Fibroblast of lung (primary cell): ENCODE measurements at regions not wholly inside any gene's neighbourhood (a gene's known extent, or its start where the extent isn't known, plus 50 kb on each side); places are given as distances from the start of the nearest gene placed in this dataset.

Experiments
- EZH2 ChIP-seq: IDR thresholded peaks from 2 replicates; pipeline ENCODE4 v1.5.1; 2012; ENCODE audit warnings: low read length, control low read depth, mild to moderate bottlenecking; ENCODE audit errors: missing control alignments
- TF ChIP-seq, protein P1 (sequence below), 2 donors: IDR thresholded peaks in 1 of 2; conservative IDR thresholded peaks in 1 of 2; 1 replicate in 1 of 2; 2 replicates in 1 of 2; pipeline ENCODE4 v1.5.1; 2011 to 2012; ENCODE audit warnings: low read length in 2 of 2, control low read depth in 1 of 2, inconsistent platforms in 1 of 2, low read depth in 1 of 2, mild to moderate bottlenecking in 1 of 2

DNA sequence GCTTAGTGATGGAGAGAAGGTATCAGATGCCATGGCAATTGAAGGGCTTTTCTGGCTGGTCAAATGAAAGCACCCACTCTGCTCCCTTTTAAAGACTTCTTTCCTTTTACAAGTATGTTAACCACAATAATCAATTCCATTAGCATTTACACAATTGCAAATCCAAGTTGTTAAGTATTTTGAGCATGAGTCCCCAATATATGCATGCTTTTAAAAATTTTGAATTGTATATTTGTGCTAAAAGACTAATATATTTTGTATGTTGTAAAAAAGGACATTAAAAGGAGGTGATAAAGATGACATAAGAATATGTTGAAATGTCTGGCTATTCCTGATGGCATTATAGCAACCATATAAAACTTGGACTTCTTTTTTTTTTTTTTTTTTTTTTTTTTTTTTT, 639.9 kb upstream of the CPEB2 start:
- TF ChIP-seq, protein P1, sequence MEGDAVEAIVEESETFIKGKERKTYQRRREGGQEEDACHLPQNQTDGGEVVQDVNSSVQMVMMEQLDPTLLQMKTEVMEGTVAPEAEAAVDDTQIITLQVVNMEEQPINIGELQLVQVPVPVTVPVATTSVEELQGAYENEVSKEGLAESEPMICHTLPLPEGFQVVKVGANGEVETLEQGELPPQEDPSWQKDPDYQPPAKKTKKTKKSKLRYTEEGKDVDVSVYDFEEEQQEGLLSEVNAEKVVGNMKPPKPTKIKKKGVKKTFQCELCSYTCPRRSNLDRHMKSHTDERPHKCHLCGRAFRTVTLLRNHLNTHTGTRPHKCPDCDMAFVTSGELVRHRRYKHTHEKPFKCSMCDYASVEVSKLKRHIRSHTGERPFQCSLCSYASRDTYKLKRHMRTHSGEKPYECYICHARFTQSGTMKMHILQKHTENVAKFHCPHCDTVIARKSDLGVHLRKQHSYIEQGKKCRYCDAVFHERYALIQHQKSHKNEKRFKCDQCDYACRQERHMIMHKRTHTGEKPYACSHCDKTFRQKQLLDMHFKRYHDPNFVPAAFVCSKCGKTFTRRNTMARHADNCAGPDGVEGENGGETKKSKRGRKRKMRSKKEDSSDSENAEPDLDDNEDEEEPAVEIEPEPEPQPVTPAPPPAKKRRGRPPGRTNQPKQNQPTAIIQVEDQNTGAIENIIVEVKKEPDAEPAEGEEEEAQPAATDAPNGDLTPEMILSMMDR (conservative IDR thresholded peaks at IDR 0.05 in 1 of 2, IDR thresholded peaks at IDR 0.05 in 1 of 2; ENCODE audit: low read depth in 1 of 2, low read length in 2 of 2), result no peak
- no peak for TF ChIP-seq EZH2
